Inflammatory macrophage (primary cell): ENCODE measurements at regions not wholly inside any gene's neighbourhood (a gene's known extent, or its start where the extent isn't known, plus 50 kb on each side); places are given as distances from the start of the nearest gene placed in this dataset.
A peak's percentile ranks its signal among the peaks of the same experiment; 100 is the strongest.

Source experiments
- DNase-seq, 2 donors: peaks; one replicate each; pipeline ENCODE4 v3.0.0-alpha.2; 2020 to 2022

- peak in 1 of 2 donors; percentile 15 for DNase-seq
These were observed 54.5 kb downstream of the CLDN34 start for GRCh38 chrX:10021461-10022272.

- no peak for DNase-seq
These were observed 55.0 kb downstream of the CLDN34 start for GRCh38 chrX:10022273-10022541.

- DNase-seq = no peak
These were observed 55.6 kb downstream of the CLDN34 start for GRCh38 chrX:10022580-10023245.

- DNase-seq = no peak
These were observed 56.7 kb downstream of the CLDN34 start for GRCh38 chrX:10023821-10024220.

DNA sequence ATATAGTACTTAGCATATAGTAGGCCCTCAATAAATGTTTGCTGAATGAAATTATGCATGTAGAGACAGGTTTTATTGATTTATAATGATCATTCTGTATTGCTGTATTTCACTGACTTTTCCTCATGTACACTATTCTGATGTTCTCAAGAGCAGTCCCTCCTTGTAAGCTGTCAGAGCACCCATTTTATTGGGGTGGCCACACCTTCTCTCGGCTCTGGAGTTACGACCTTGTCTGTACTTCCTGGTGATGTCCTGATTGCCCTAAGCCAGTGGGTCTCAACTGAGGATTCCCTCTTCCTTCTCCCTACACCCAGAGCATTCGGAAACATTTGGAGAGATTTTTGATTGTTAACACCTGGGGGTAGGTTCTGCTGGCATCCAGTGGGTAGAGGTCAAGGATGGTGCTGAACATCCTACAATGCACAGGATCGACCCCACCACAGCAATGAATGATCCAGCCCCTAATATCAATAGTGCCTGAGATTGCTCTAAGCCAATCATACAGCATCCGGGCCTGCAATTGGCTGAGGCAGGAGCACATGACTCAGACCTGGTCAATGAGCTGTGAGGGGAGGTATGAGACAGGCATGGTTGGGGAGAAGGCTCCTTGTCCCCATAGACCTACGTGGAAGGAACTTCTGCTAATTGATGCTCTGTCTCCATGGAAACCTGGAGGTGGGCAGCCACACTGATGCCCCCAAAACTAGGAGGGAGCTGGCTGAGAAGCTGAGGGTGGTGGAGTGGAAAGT, 58.8 kb downstream of the CLDN34 start:
- no peak for DNase-seq

GRCh38 chrX:10028283-10029104, 61.3 kb downstream of the CLDN34 start:
- no peak for DNase-seq

DNA sequence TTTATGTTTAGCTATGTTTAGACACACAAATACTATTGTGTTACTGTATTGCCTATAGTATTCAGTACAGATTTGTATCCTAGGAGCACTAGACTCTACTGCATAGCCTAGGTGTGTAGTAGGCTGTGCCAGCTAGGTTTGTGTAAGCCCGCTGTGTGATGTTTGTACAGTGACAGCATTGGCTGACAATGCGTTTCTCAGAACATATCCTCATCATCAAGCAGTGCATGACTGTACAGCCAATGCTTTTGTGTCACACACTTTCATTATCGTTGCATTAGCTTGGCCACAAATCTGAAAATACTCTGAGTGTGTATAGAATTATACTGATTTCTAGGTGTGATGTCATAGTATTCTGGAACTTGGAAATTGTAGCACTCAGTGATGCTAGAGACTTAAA, 63.4 kb downstream of the CLDN34 start:
- no peak for DNase-seq

DNA sequence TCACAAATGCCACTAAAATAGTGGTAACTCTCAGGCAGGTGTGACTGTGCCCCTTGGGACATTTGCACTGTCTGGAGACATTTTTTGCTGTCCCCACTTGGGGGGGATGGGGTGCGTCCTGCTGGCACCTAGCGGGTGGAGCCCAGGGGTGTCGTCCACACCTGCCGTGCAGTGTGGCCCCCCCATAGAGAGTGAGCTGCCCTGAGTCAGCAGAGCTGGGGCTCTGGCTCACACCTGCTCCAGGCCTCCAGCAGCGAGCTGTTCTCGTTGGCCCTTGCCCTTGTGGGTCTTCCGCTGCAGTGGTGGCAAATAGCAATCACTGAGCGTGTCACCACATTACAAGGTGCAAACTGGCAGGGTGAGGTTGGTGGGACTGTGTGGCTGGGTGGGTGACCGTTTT, 64.6 kb downstream of the CLDN34 start:
- DNase-seq = no peak

DNA sequence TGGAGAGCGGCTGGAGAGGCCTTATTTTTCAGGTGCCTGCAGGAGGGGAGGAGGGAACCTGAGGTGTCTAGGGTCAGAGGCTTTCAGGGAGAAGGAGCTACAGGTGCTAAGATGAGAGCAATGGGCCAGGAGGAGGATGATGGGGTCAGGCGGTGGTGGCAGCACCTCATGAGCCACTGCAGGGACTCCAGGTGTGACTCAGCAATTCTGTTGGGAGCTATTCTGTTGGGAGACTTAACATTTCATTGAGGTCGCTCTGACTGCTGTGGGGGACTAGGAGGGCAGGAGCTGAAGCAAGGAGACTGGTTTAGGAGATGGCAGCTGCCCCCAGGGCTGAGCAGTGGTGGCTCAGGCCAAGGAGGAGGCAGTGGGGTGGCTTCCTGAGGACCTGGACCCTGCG, 65.0 kb downstream of the CLDN34 start:
- no peak for DNase-seq

- no peak for DNase-seq
These were observed 66.3 kb downstream of the CLDN34 start for GRCh38 chrX:10033375-10034007.

GRCh38 chrX:10034740-10035260, 67.6 kb downstream of the CLDN34 start:
- DNase-seq = no peak

GRCh38 chrX:10038585-10038984, 71.4 kb downstream of the CLDN34 start:
- DNase-seq = no peak

GRCh38 chrX:10039821-10040793, 72.9 kb downstream of the CLDN34 start:
- DNase-seq = no peak

DNA sequence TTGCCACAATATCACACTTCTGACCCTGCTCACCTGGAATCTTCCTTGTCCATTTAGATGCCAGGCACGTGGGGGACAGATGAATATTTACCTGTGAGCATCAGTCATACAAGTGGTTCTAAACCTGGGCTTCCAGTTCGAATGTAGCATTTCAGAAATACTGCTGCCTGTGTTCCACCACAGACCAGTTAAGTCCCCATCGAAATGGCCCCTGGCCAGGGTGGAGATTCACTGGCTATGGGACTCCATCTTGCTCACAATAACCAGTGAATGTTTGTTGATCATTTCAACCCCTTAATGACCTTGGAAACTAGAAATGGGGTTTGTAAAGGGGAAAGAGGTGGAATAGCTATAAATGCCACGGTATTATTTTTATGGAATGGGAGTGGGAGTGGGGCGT, 73.8 kb downstream of the CLDN34 start:
- DNase-seq = no peak

DNA sequence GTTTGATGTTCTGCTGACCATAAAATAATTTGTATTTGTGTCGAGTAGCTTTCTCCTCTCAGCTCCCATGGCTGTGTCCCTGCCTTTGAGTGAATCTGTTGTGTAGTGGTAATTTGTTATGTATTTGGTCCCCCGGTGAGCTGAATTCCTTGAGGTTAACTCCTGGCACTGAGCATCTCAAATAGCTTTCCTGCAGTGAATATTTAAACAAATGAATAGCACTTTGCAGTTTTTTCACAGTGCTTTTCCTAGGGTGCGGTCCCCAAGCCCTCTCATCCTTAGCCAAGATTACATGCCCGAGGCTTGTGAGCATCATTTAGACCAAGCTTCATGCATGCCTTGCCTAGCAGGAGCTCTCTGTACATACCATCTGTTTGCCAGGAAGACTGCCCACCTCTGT, 74.2 kb downstream of the CLDN34 start:
- DNase-seq = no peak

DNA sequence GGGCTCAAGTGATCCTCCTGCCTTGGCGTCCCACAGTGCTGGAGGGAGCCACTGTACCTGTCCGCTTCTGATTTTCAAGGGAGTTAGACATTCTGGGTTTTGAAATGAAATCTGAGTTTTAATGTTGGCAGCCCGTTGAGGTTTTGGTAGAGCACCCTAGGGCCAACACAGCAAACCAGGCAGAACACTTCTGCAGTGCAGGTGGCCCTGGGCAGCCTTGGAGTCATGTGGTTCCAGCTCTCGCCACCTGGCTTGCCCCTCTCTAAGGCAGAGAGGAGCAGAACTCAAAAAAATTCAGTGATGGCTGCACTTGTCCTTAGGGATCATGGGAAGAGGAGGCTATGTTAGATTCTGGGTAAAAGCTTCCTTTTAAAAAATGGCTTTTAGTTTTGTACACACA, 74.9 kb downstream of the CLDN34 start:
- no peak for DNase-seq

GRCh38 chrX:10043386-10043785, 76.2 kb downstream of the CLDN34 start:
- no peak for DNase-seq

GRCh38 chrX:10044021-10044420, 76.9 kb downstream of the CLDN34 start:
- no peak for DNase-seq

DNA sequence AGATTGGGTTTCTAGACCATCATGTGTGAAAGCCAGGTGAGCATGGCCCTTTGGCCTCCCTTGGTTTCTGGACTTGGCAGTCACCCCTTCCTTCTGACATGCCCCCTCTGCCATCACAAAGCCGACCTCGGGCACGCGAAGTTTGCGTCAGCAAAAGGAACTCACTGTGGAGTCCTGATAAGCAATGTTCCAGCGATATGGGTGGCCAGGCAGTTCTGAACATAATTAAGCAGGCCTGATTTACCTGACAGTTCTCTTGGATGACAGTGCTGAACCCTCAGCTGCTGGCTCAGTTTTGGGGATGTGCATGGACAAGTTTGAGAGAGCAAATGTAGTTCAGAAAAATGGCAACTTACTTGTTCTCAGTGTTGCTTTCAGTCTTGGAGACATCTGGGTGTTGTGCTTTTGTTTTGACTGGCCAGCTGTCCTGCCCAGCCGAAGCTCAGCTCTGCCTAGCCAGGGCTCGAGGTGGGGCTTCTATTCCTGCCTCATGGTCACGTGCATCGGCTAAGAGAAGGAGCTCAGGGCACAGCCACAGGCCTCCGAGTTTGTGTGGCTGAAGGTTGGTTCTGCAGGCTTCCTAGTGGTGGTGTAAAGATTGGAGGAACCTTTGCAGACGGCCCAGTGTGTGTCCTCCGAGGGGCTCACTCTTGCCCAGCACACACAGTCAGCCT, 78.3 kb downstream of the CLDN34 start:
- DNase-seq = no peak

GRCh38 chrX:10047133-10047532, 80.0 kb downstream of the CLDN34 start:
- DNase-seq = no peak
